HG03558 (cell line): ENCODE measurements at regions not wholly inside any gene's neighbourhood (a gene's known extent, or its start where the extent isn't known, plus 50 kb on each side); places are given as distances from the start of the nearest gene placed in this dataset.
"Not testable (repeated sequence)": the region's sequence is repeated elsewhere in the genome, so short reads cannot be mapped to it uniquely, and the experiment has no call there.

Experiments
- ATAC-seq: cut with Tn5 transposase; IDR thresholded peaks from one replicate; pipeline ENCODE4 v1.9.1; 2021; ENCODE audit warnings: moderate number of reproducible peaks; ENCODE audit not compliant: unreplicated experiment; ENCODE audit errors: extremely low read depth

- no peak for ATAC-seq
These were observed 2337.9 kb upstream of the RAG2 start for GRCh38 chr11:38935941-38936340.

DNA sequence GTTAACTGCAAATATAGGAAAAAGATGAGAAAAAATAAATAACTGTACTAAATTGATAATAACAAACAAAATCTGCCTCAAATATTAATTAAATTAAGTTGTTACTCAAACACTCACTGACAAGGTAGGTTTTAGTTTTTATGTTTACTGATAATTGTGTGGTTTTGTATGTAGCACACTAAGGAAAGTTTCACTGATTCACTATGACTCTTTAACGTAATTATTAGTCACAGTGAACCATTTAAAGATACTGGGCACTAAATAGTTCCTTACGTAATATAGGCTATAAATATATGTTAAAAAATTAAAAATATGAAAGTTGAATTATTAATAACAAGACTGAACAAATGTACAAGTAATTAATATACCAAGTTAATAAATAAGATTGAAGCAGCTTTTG, 2330.0 kb upstream of the RAG2 start:
- no peak for ATAC-seq

DNA sequence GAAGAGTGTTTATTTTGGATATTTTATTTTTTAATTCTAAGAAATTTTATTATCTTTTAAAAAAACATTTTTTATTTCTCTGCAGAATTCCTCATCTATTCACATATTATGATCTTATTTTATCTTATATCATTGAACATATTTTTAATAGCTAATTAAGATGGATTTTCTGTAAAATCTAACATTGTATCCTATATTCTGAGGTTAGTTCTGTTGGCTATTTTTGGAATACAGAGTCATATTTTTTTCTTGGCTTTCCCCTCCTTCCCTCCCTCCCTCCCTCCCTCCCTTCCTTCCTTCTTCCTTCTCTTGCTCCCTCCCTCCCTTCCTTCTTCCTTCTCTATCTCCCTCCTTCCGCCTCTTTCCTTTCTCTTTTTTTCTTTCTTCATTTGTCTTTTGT, 2326.6 kb upstream of the RAG2 start:
- no peak for ATAC-seq

DNA sequence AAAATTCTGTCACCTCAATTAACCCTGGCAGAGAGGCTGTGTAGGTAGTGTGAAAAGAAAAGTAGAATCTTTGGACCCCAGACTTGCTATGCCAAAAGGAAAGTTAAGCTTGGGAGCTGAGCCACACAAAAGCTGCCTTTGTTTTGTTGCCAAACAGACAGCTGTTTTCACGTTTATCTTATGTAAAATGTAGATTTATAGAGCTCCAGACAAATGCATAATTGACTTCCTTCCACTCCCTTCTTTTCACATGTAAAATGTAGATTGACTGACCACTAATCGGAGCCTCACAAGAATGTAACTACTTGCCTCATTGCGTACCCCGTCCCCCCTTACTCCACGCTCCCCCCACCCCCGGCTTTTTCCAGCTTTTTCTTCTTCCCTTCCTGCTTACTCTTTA, 2302.2 kb upstream of the RAG2 start:
- no peak for ATAC-seq

- not testable (repeated sequence) for ATAC-seq
These were observed 2296.2 kb upstream of the RAG2 start for GRCh38 chr11:38894201-38894600.

GRCh38 chr11:38884145-38884865, 2286.3 kb upstream of the RAG2 start:
- no peak for ATAC-seq

DNA sequence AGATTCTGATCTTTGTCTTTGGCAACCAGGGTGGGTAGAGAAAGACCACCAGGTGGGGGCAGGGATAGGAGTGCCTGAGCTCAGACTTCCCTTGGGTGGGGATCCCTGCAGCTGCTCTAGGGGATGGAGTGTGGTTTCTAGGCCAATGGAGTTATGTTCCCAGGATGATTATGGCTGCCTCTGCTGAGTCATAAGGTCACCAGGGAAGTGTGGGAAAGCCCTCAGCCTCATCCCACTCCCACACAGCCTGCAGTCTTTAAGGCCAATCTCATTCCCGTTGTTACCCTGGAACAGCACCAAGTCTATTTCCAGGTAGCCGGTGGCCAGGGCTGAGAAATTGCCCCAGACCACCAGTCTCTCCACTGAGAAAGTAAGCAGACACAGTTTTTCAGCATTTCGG, 2269.3 kb upstream of the RAG2 start:
- no peak for ATAC-seq

GRCh38 chr11:38865922-38866321, 2267.9 kb upstream of the RAG2 start:
- no peak for ATAC-seq

DNA sequence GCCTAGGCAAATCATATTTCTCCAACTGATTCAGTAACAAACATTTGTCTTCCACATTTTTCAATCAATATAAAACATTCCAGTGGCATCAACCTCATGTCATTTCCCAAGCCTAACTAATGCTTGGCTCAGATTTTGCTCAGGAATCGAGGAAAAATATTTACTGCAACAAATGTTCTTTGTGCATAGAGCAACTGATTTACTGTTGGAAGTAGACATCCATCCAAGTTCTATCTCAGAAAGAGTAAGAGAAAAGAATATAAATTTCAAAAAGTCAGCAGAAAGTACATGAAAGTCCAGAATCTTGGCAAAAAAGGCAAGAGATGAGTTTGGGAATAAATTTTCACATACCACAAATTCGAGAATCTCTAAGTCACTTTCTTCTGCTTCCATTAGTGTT, 2245.0 kb upstream of the RAG2 start:
- ATAC-seq, result no peak

GRCh38 chr11:38839071-38839470, 2241.0 kb upstream of the RAG2 start:
- ATAC-seq, result no peak

GRCh38 chr11:38835966-38836365, 2237.9 kb upstream of the RAG2 start:
- ATAC-seq, result no peak

GRCh38 chr11:38824573-38824972, 2226.5 kb upstream of the RAG2 start:
- no peak for ATAC-seq

- not testable (repeated sequence) for ATAC-seq
These were observed 2223.8 kb upstream of the RAG2 start for GRCh38 chr11:38821786-38822185.

DNA sequence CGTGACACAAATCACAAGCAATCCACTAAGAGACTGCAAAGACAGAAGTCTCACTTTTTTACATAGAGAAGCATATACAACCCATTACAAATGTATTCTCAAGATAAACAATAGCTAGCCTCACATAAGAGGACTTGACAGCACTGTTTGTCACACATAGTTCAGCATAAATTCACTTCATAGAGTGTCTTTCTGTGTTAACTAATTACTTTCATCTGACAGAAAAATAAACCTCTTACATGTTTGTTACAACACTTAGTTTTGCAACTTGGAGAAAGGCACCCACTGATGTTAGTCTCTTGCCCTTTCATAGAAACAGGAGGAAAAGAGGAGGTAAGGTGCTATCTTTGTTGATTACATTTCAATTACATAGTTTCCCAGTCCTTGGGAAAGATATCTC, 2221.9 kb upstream of the RAG2 start:
- no peak for ATAC-seq

DNA sequence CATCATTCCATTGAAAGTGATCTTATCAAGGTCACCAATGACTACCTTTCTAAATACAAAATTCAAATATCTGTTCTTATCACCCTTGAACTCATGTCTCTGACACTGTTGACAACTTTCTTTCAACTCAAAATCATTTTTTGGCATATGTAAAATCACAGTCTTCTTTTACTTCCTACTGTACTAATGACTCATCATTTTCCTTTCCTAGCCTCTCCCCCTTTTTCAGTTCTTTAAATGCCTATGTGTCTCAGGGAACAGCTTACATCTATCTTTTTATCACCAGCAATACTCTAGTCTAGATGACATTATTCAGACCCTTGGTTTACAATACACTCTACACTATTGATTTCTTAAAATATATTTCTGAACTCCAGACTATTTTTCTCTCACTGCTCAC, 2220.7 kb upstream of the RAG2 start:
- no peak for ATAC-seq

GRCh38 chr11:38814670-38815069, 2216.6 kb upstream of the RAG2 start:
- no peak for ATAC-seq

- no peak for ATAC-seq
These were observed 2211.5 kb upstream of the RAG2 start for GRCh38 chr11:38809521-38809920.

DNA sequence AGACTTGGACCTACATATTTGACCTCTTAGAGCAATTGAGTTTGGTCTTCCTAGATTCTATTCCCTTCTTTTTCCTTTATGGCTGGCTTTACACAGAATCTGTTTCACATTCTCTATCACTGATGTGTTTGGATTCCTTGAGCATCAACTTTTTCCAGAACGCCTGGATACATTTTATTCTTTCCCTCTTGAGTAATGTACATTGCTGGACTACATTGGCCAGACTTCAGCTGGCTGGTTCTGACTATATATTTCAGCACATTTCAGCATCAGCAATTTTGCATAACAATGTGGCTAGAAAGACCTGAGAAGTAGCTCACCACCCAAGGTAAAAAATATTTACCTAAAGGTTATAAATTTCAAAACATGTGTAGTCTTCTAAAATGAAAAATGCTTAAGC, 2198.2 kb upstream of the RAG2 start:
- ATAC-seq, result no peak

DNA sequence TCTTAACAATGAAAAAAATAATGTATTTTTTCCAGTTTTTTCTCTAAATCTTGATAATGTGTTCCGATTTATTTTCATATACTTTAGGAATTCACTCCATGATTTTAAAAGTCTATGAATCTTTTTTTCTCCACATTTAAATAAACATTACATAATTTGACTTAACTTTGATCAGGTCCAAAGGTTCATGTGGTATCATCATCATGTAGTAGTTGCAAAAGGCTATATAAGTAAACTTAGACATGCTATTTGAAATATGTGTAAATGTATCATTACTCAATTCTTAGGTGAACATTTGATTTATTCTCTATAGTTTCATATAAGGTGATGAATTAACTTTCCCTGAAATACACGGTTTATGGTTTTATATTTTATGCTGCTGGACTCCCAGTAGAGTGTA, 2197.0 kb upstream of the RAG2 start:
- ATAC-seq, result no peak

DNA sequence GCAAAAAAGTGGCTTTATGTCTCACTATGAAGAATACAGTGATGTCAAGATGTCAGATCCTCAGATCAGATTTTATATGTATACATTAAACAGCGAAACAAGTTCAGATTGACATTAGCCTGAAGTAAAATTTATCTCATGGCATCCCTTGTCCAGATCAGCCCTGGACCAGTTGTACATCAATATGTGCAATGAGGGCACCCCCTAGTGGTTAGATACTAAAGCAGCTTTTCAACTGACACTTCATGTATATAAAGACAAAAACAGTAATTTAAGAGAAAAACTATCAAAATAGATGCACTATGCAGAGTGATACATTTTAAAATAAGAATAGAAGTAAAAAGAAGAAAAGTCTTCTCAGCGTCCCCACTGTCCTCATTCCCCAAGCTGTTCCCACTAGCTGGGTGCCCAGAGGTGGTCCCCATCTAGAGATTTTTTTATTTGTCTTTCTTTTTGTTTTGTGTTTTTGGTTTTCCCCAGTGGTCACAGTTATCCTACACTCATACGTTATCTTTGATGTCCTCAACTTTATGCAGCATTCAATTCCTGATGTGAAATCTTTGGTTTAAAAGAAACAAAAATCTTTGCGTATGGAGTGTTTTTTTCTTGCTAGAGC, 2193.4 kb upstream of the RAG2 start:
- ATAC-seq, result no peak

- ATAC-seq, result no peak
These were observed 2190.5 kb upstream of the RAG2 start for GRCh38 chr11:38788561-38788960.

- no peak for ATAC-seq
These were observed 2186.1 kb upstream of the RAG2 start for GRCh38 chr11:38784164-38784563.
